ENCODE measurements at regions not wholly inside any gene's neighbourhood (a gene's known extent, or its start where the extent isn't known, plus 50 kb on each side); places are given as distances from the start of the nearest gene placed in this dataset.
A peak's percentile ranks its signal among the peaks of the same experiment; 100 is the strongest.
"Not testable (repeated sequence)": the region's sequence is repeated elsewhere in the genome, so short reads cannot be mapped to it uniquely, and the experiment has no call there.

- no peak for DNase-seq
Measured at GRCh38 chr15:69554279-69554961, 101.8 kb downstream of the RPLP1 start.

- DNase-seq = no peak
Measured at GRCh38 chr15:69555080-69555479, 102.5 kb downstream of the RPLP1 start.

GRCh38 chr15:69556344-69556743 is 103.7 kb downstream of the RPLP1 start:
- no peak for DNase-seq

GRCh38 chr15:69557020-69557706 is 104.5 kb downstream of the RPLP1 start:
- no peak for DNase-seq

- DNase-seq = no peak
Measured at GRCh38 chr15:69557707-69558409, 105.2 kb downstream of the RPLP1 start.

GRCh38 chr15:69559440-69560190 is 107.0 kb downstream of the RPLP1 start:
- no peak for DNase-seq

- no peak for DNase-seq
Measured at GRCh38 chr15:69561071-69561784, 108.6 kb downstream of the RPLP1 start.

GRCh38 chr15:69562116-69562515 is 109.5 kb downstream of the RPLP1 start:
- DNase-seq = no peak

GRCh38 chr15:69562564-69562963 is 109.9 kb downstream of the RPLP1 start:
- no peak for DNase-seq

- DNase-seq = no peak
Measured at GRCh38 chr15:69565066-69565655, 112.5 kb downstream of the RPLP1 start.

- not testable (repeated sequence) for DNase-seq
Measured at GRCh38 chr15:69567238-69567760, 114.7 kb downstream of the RPLP1 start.

- no peak for DNase-seq
Measured at GRCh38 chr15:69568173-69569009, 115.8 kb downstream of the RPLP1 start.

GRCh38 chr15:69570454-69570853 is 117.8 kb downstream of the RPLP1 start:
- DNase-seq = no peak

- DNase-seq = no peak
Measured at GRCh38 chr15:69570997-69571396, 118.4 kb downstream of the RPLP1 start.

GRCh38 chr15:69573278-69573677 is 120.7 kb downstream of the RPLP1 start:
- DNase-seq = not testable (repeated sequence)

- peak; percentile 66 for DNase-seq
Measured at GRCh38 chr15:69573815-69574475, 121.3 kb downstream of the RPLP1 start.

GRCh38 chr15:69574506-69574905 is 121.9 kb downstream of the RPLP1 start:
- peak; percentile 67 for DNase-seq

- no peak for DNase-seq
Measured at GRCh38 chr15:69575387-69575786, 122.8 kb downstream of the RPLP1 start.

GRCh38 chr15:69576035-69576526 is 123.5 kb downstream of the RPLP1 start:
- DNase-seq = peak; percentile 88

- no peak for DNase-seq
Measured at GRCh38 chr15:69576948-69577351, 124.3 kb downstream of the RPLP1 start.
